Retinal pigment epithelial cell (primary cell): ENCODE measurements at regions not wholly inside any gene's neighbourhood (a gene's known extent, or its start where the extent isn't known, plus 50 kb on each side); places are given as distances from the start of the nearest gene placed in this dataset.

Experiments
- DNase-seq: peaks from one replicate; pipeline ENCODE4 v3.0.0-alpha.2; 2010; ENCODE audit warnings: low read depth
- H3K4me3 ChIP-seq: 2 replicates; pipeline ENCODE4 v1.5.1; 2011; ENCODE audit warnings: mild to moderate bottlenecking, low read length, control low read depth, moderate library complexity
- TF ChIP-seq, protein P1 (sequence below): conservative IDR thresholded peaks from 2 replicates; pipeline ENCODE4 v1.5.1; 2011; ENCODE audit warnings: low read depth, low read length, control low read depth, inconsistent platforms

GRCh38 chrX:7334253-7334935 is 186.4 kb upstream of the PUDP start:
- DNase-seq = no peak
- TF ChIP-seq, protein P1, sequence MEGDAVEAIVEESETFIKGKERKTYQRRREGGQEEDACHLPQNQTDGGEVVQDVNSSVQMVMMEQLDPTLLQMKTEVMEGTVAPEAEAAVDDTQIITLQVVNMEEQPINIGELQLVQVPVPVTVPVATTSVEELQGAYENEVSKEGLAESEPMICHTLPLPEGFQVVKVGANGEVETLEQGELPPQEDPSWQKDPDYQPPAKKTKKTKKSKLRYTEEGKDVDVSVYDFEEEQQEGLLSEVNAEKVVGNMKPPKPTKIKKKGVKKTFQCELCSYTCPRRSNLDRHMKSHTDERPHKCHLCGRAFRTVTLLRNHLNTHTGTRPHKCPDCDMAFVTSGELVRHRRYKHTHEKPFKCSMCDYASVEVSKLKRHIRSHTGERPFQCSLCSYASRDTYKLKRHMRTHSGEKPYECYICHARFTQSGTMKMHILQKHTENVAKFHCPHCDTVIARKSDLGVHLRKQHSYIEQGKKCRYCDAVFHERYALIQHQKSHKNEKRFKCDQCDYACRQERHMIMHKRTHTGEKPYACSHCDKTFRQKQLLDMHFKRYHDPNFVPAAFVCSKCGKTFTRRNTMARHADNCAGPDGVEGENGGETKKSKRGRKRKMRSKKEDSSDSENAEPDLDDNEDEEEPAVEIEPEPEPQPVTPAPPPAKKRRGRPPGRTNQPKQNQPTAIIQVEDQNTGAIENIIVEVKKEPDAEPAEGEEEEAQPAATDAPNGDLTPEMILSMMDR = no peak
- H3K4me3 ChIP-seq = no peak overlapping the region

GRCh38 chrX:7330971-7331746 is 183.2 kb upstream of the PUDP start:
- H3K4me3 ChIP-seq = no peak overlapping the region
- TF ChIP-seq, protein P1 = no peak
- DNase-seq = no peak

- TF ChIP-seq, protein P1 = no peak
- no peak overlapping the region for H3K4me3 ChIP-seq
- no peak for DNase-seq
Observed at GRCh38 chrX:7330556-7330955, 182.6 kb upstream of the PUDP start.

GRCh38 chrX:7318661-7319060 is 170.7 kb upstream of the PUDP start:
- no peak overlapping the region for H3K4me3 ChIP-seq
- TF ChIP-seq, protein P1 = no peak
- no peak for DNase-seq

DNA sequence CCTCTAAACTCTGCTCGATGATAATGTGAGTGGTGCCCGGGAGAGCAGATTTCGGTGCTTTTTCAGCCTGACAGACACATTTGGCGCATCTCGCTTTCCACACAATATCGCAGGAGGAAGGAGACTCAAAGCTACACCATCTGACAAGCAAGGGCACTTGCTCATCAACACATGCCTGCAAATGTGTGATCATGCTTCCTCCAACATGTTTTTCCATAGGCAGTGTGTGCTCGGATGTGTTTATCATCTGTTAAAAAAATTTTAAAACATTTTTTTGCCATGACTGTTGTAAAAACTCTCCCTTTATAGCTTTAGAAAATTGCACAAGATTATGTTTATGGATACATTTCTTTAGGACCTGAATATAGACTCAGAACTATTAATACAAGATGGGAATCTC is 170.3 kb upstream of the PUDP start:
- DNase-seq = no peak
- no peak overlapping the region for H3K4me3 ChIP-seq
- TF ChIP-seq, protein P1 = no peak

DNA sequence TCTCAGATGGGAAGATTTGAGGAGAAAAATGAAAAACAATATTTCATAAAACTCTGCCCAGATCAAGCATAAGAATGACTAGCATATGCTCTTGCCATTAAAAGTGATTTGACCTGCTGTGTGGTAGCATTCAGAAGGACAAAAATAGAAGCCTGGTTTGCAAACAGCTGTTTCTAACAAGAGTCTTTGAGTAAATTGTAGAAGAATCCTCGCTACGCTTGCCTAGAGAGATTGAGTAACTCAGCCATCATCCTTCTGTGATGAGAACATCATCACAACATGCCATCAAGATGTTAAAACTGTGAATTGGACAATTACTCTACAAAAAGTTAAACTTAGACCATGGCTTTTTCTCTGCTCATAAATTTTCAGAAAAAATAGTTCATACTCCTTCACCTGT is 168.9 kb upstream of the PUDP start:
- H3K4me3 ChIP-seq = no peak overlapping the region
- TF ChIP-seq, protein P1 = no peak
- no peak for DNase-seq

- TF ChIP-seq, protein P1 = no peak
- H3K4me3 ChIP-seq = no peak overlapping the region
- DNase-seq = no peak
Observed at GRCh38 chrX:7316280-7316679, 168.3 kb upstream of the PUDP start.
